ENCODE measurements at regions not wholly inside any gene's neighbourhood (a gene's known extent, or its start where the extent isn't known, plus 50 kb on each side); places are given as distances from the start of the nearest gene placed in this dataset.

DNA sequence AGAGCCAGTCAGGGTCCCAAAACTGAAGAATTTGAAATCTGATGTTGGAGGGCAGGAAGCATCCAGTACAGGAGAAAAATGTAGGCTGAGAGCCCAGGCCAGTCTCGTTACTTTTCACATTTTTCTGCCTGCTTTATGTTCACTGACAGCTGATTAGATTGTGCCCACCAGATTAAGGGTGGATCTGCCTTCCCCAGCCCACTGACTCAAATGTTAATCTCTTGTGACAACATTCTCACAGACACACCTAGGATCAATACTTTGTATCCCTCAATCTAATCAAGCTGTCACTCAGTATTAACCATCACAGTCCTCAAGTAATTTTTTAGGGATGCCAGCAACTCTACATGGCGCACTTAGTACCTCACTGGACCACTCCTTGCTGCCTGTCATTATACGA lies 1345.3 kb downstream of the FAM181B start:
- no peaks in the 10 kb centered on the region for H3K9me2 ChIP-seq (replicated peaks; ENCODE audit: control insufficient read depth, low read length)
- H3K27ac ChIP-seq (ENCODE audit: low read depth, low read length), result no peak overlapping the region
- no peaks in the 10 kb centered on the region for H3K79me2 ChIP-seq (ENCODE audit: control insufficient read depth, low read length)
- no peaks in the 10 kb centered on the region for H3K27me3 ChIP-seq (ENCODE audit: control insufficient read depth, low read length)
- H3K4me2 ChIP-seq (ENCODE audit: low read length), result no peak overlapping the region
- H3K4me3 ChIP-seq (ENCODE audit: low read length), result no peak overlapping the region
- no peaks in the 10 kb centered on the region for H4K20me1 ChIP-seq (ENCODE audit: control insufficient read depth, insufficient read depth, low read depth, low read length)
- TF ChIP-seq, protein P1, sequence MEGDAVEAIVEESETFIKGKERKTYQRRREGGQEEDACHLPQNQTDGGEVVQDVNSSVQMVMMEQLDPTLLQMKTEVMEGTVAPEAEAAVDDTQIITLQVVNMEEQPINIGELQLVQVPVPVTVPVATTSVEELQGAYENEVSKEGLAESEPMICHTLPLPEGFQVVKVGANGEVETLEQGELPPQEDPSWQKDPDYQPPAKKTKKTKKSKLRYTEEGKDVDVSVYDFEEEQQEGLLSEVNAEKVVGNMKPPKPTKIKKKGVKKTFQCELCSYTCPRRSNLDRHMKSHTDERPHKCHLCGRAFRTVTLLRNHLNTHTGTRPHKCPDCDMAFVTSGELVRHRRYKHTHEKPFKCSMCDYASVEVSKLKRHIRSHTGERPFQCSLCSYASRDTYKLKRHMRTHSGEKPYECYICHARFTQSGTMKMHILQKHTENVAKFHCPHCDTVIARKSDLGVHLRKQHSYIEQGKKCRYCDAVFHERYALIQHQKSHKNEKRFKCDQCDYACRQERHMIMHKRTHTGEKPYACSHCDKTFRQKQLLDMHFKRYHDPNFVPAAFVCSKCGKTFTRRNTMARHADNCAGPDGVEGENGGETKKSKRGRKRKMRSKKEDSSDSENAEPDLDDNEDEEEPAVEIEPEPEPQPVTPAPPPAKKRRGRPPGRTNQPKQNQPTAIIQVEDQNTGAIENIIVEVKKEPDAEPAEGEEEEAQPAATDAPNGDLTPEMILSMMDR (IDR thresholded peaks at IDR 0.05; ENCODE audit: low read depth, low read length, poor library complexity, severe bottlenecking), result no peak
- no peak for TF ChIP-seq EZH2phosphoT487 (IDR thresholded peaks at IDR 0.05; ENCODE audit: borderline replicate concordance, low read length)
- H3K36me3 ChIP-seq (ENCODE audit: control insufficient read depth, low read length), result no peaks in the 10 kb centered on the region
- no peaks in the 10 kb centered on the region for H3F3A ChIP-seq (ENCODE audit: control insufficient read depth, insufficient read depth)
- H3K4me1 ChIP-seq (ENCODE audit: control insufficient read depth, low read length), result no peaks in the 10 kb centered on the region
- H3K9me3 ChIP-seq (ENCODE audit: control insufficient read depth, insufficient read depth, low read length), result no peaks in the 10 kb centered on the region; the same call in 1 of the 2 replicates

DNA sequence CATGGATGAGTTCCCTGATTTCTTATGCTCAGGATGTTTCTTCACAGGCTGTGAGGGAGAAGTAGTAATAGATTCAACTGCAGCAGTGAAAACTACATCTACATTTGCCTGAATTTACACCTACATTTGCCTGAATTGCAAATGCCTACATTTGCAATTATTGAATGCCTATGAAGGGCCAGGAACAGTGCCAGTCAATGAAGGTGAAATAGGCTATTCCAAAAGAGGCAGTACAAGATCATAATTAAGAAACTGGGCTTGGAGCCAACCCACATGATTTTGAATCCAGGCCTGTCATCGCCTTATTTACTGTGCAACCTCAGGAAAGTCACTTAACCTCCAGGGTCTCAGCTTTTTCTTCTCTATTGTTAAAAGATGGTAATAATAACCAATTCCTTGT lies 1353.3 kb downstream of the FAM181B start:
- H3K9me2 ChIP-seq (replicated peaks; ENCODE audit: control insufficient read depth, low read length), result no peaks in the 10 kb centered on the region
- no peak overlapping the region for H3K27ac ChIP-seq (ENCODE audit: low read depth, low read length)
- no peak overlapping the region for H3K4me3 ChIP-seq (ENCODE audit: low read length)
- H3K4me2 ChIP-seq (ENCODE audit: low read length), result no peak overlapping the region
- no peaks in the 10 kb centered on the region for H3K79me2 ChIP-seq (ENCODE audit: control insufficient read depth, low read length)
- no peaks in the 10 kb centered on the region for H4K20me1 ChIP-seq (ENCODE audit: control insufficient read depth, insufficient read depth, low read depth, low read length)
- TF ChIP-seq EZH2phosphoT487 (IDR thresholded peaks at IDR 0.05; ENCODE audit: borderline replicate concordance, low read length), result no peak
- TF ChIP-seq, protein P1 (IDR thresholded peaks at IDR 0.05; ENCODE audit: low read depth, low read length, poor library complexity, severe bottlenecking), result no peak
- no peaks in the 10 kb centered on the region for H3K27me3 ChIP-seq (ENCODE audit: control insufficient read depth, low read length)
- no peaks in the 10 kb centered on the region for H3K4me1 ChIP-seq (ENCODE audit: control insufficient read depth, low read length)
- no peaks in the 10 kb centered on the region; the same call in 1 of the 2 replicates for H3K9me3 ChIP-seq (ENCODE audit: control insufficient read depth, insufficient read depth, low read length)
- H3F3A ChIP-seq (ENCODE audit: control insufficient read depth, insufficient read depth), result no peaks in the 10 kb centered on the region
- H3K36me3 ChIP-seq (ENCODE audit: control insufficient read depth, low read length), result no peaks in the 10 kb centered on the region

DNA sequence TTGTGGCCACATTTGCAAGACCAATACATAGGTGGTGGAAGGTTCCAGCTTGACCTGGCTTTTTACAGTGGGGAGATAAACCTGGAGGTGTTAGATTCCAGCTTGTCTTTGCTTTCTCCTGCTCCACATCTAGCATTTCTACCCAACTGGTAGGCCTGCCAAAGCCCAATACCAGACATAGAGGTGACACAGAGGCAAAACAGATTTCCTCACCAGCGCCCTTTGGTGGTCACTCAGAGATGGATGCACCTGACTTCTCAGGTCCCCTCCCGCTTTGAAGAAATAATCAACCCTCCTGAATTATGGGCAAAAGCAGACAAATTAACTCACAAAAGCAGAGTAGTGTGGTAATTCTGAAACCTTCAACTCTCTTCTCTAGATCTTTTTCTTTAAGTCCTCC lies 1356.2 kb downstream of the FAM181B start:
- no peaks in the 10 kb centered on the region for H4K20me1 ChIP-seq (ENCODE audit: control insufficient read depth, insufficient read depth, low read depth, low read length)
- no peak for TF ChIP-seq EZH2phosphoT487 (IDR thresholded peaks at IDR 0.05; ENCODE audit: borderline replicate concordance, low read length)
- TF ChIP-seq, protein P1 (IDR thresholded peaks at IDR 0.05; ENCODE audit: low read depth, low read length, poor library complexity, severe bottlenecking), result no peak
- H3K4me3 ChIP-seq (ENCODE audit: low read length), result no peak overlapping the region
- H3F3A ChIP-seq (ENCODE audit: control insufficient read depth, insufficient read depth), result no peaks in the 10 kb centered on the region
- no peaks in the 10 kb centered on the region for H3K9me3 ChIP-seq (ENCODE audit: control insufficient read depth, insufficient read depth, low read length)
- no peaks in the 10 kb centered on the region for H3K4me1 ChIP-seq (ENCODE audit: control insufficient read depth, low read length)
- no peaks in the 10 kb centered on the region for H3K79me2 ChIP-seq (ENCODE audit: control insufficient read depth, low read length)
- H3K36me3 ChIP-seq (ENCODE audit: control insufficient read depth, low read length), result no peaks in the 10 kb centered on the region
- no peak overlapping the region for H3K4me2 ChIP-seq (ENCODE audit: low read length)
- H3K9me2 ChIP-seq (replicated peaks; ENCODE audit: control insufficient read depth, low read length), result no peaks in the 10 kb centered on the region
- no peak overlapping the region for H3K27ac ChIP-seq (ENCODE audit: low read depth, low read length)
- H3K27me3 ChIP-seq (ENCODE audit: control insufficient read depth, low read length), result no peaks in the 10 kb centered on the region

DNA sequence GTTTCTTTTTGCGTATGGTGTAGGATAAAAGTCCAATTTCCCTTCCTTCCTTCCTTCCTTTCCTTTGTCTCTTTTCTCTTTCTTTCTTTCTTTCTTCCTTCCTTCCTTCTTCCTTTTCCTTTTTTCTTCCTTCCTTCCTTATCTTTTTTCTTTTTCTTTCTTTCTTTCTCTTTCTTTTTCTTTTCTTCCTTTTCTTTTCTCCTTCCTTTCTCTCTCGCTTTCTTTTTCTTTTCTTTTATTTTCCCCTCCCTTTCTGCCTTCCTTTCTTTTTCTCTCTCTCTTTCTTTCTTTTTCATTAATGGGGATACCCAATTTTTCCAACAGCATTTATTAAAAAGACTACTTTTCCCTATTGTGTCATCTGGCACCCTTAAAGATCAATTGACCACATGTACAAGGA lies 1359.7 kb downstream of the FAM181B start:
- H3K9me2 ChIP-seq (replicated peaks; ENCODE audit: control insufficient read depth, low read length), result no peaks in the 10 kb centered on the region

More for the DNA sequence above, 1359.7 kb downstream of the FAM181B start:
- H4K20me1 ChIP-seq (ENCODE audit: control insufficient read depth, insufficient read depth, low read depth, low read length), result no peaks in the 10 kb centered on the region
- H3K36me3 ChIP-seq (ENCODE audit: control insufficient read depth, low read length), result no peaks in the 10 kb centered on the region
- no peak overlapping the region for H3K4me2 ChIP-seq (ENCODE audit: low read length)
- H3K9me3 ChIP-seq (ENCODE audit: control insufficient read depth, insufficient read depth, low read length), result no peaks in the 10 kb centered on the region
- no peaks in the 10 kb centered on the region for H3F3A ChIP-seq (ENCODE audit: control insufficient read depth, insufficient read depth)
- no peaks in the 10 kb centered on the region for H3K79me2 ChIP-seq (ENCODE audit: control insufficient read depth, low read length)
- no peaks in the 10 kb centered on the region for H3K4me1 ChIP-seq (ENCODE audit: control insufficient read depth, low read length)
- H3K27me3 ChIP-seq (ENCODE audit: control insufficient read depth, low read length), result no peaks in the 10 kb centered on the region
- no peak for TF ChIP-seq EZH2phosphoT487 (IDR thresholded peaks at IDR 0.05; ENCODE audit: borderline replicate concordance, low read length)
- TF ChIP-seq, protein P1 (IDR thresholded peaks at IDR 0.05; ENCODE audit: low read depth, low read length, poor library complexity, severe bottlenecking), result no peak
- H3K27ac ChIP-seq (ENCODE audit: low read depth, low read length), result no peak overlapping the region
- H3K4me3 ChIP-seq (ENCODE audit: low read length), result no peak overlapping the region
